GM21515 (cell line): ENCODE measurements at regions not wholly inside any gene's neighbourhood (a gene's known extent, or its start where the extent isn't known, plus 50 kb on each side); places are given as distances from the start of the nearest gene placed in this dataset.
"Not testable (repeated sequence)": the region's sequence is repeated elsewhere in the genome, so short reads cannot be mapped to it uniquely, and the experiment has no call there.

Experiments
- ATAC-seq: cut with Tn5 transposase; IDR thresholded peaks from one replicate; pipeline ENCODE4 v1.9.1; 2021; ENCODE audit not compliant: unreplicated experiment

DNA sequence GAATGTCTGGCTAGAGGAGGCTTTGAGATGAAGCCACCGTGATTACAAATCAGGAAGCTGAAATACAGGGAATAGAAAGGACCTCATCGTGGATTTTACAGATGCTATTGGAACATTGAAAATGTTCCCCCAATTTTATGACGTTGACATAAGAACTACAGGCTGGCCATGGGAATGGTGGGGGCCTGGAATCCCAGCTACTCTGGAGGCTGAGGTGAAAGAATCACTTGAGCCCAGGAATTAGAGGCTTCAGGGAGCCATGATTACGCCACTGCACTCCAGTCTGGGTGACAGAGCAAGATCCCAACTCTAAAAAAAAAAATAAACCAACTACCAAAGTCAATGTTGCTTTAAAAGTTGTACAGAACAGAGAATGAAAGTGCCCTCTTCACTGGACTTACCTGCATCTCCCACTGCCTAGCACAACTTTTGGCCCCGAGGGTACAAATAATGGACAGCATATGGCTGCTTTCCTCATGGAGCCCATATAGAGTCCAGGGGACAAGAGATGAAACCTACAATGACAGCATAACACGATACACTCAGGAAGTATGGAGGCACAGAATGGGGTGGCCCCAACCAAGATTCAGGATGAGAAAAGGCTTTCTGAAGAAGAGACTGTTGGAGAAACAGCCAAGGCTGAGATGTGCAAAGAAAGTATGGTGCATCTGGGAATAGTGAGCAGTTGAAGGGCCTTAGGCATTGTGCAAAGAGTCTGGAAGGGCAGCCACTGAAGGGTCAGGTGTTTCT, 254.8 kb downstream of the MYCN start:
- no peak for ATAC-seq

GRCh38 chr2:16194530-16194929, 254.2 kb downstream of the MYCN start:
- ATAC-seq: no peak

DNA sequence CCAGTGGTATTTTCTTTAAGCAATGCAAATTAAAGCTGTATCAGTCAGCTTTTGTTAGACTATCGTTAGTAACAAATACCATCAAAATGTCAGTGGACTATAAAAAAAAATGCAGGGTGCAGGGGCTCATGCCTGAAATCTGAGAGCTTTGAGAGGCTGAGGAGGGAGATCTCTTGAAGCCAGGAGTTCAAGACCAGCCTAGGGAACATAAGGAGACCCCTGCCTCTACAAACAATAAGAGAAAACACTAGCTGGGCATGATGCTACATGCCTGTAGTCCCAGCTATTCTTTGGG, 253.7 kb downstream of the MYCN start:
- ATAC-seq: no peak

DNA sequence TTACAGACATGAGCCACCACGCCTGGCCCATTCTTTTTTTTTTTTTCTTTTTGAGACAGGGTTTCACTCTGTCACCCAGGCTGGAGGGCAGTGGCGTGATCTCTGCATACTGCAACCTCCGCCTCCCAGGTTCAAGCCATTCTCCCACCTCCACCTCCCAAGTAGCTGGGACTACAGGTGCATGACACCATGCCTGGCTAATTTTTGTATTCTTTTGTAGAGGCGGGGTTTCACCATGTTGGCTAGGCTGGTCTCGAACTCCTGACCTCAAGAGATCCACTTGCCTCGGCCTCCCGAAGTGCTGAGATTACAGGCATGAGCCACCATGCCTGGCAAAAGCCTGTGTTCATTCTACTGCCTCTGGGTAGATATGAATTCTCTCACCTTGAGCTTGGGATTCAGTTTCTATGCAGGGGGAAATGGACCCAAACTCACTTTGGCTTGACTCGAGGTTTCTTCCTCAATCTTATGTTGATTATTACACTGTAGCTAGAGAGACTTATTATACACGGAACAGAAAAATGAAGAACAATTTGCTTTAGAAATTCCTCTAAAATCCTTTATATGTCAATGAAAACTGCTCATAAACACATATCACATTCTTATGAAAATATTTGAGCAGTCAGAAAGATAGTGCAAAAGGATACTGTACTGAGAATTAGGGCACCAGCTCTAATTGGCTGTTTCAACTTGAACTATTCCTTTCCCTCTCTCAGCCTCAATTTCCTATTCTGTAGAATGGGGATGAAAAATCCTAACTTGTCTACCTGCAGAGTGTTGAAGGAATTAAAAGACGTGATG, 252.3 kb downstream of the MYCN start:
- no peak for ATAC-seq

DNA sequence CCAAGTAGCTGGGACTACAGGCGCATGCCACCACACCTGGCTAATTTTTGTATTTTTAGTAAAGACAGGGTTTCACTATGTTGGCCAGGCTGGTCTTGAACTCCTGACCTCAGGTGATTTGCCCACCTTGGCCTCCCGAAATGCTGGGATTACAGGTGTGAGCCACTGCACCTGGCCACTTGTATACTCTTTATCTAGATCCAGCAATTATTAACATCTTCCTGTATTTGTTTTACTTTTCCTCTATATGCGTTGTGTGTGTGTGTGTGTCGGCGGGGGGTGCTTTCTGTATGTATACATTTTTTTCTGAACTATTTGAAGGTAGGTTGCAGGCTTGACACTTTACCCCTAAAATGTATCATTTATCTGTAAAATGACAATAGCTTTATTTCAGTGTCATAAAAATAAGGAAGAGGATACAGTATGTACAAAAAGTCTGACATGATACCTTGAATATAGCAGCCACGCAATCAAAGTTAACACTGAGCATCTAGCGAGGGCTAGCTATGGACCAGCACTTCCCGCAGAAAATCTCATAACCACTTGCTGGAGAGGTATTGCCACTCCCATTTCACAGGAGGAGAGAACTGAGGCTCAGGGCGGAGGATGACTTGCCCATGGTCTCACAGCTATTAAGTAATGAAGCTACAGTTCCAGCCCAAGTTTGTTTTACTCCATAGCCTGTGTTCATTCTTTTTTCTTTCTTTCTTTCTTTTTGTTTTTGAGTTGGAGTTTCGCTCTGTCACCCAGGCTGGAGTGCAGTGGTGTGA, 251.3 kb downstream of the MYCN start:
- ATAC-seq: no peak

DNA sequence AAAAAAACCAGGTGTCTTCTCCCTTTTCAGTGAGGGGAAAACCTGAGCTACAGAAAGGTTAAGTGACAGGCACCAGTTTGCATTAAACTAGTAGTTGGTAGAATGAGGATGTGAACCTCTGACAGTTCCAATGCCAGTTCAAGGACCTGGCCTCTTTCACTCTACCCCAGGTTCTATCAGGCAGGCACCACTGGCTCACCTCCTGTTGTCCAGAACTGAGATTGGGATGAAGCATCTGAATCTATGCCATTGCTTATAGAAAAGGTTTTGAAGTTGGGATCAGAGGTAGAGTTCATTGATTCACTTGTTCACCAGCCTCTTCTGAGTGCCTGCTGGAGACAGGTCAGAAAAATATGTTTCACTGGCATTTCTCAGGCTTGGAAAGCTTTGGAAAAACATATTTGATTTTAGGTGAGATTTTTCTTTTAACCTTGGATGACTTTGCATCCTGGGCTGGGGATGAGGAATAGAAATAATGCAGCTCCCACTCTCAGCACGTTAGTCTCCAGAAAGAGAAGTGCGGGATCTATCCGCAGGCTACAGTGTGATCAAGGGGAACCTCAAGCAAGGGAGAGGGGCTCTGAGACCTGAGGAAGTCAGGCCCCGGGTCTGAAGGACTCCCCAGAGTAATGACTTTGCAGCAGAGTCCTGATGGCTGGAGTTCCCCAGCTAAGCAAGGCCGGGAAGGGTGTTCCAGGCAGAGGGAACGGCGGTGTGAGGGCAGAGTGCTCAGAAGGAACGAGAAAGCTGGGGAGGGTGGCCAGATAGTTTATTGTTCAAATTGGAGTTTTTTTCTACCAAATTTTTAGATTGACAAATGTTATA, 250.3 kb downstream of the MYCN start:
- no peak for ATAC-seq

- ATAC-seq: no peak
Observed at GRCh38 chr2:16189836-16190160, 249.4 kb downstream of the MYCN start.

DNA sequence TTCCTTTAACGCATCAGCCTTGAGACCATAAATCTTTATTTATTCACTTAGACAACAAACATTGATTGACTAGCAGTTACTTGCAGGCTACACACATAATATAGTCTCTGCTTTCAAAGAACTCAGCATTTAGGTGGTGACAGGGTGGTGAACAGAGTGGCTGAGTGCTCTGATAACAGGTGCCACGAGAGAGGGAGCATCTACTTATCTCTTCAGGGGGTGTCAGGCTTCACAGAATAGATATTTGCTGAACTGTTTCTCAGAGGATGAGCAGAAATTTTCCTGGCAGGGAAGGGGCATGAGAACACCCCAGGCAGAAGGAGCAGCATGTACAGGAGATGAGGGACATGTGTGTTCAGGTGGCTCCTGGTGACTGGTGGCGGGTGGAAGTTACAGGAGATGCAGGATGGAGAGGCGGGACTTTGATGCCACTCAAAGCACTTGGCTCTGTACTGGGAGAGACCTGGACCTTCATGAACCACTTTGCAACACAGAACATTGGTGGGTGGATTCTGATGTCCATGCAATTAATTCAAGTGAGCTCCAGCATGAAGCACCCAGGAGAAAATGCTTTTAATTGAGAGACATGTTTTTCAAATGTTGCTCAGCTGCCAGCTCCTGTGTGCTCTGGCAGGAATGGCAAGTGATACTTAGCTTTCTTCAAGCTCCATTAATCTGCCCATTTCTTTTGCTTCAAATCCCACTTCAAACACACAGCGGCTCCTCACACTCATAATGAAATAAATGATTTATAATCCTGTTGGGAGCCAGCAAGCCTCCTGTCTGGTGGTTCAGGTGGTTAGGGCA, 248.9 kb downstream of the MYCN start:
- ATAC-seq: no peak

DNA sequence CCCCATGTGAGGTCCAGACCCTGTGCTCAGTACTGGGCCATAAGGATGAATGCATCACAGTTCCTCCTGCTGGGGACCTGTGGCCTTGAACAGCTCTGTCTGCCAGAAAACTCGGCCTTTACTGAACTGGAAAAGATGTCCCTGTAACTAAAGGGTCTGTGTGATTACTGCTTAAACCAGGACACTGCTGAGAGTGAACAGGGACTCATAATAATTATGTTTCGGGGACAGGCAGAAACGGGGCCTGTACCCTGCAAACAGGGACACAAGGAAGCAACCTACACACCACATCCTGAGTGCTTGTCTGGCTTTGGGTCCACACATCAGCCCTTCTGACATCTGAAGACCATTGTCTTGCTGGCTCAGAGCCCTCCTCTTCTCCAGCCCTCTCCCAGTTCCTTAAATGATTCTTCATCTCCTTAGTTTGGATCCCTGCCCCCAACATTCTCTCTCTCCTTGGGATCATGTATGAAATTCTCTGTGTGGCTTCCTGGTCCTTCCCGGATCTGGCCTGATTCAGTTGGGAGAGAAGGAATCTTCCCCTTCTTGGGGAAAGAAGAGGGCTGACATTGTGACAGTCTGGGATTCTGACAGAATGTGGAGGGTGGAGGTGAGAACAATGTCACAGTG, 248.0 kb downstream of the MYCN start:
- no peak for ATAC-seq

DNA sequence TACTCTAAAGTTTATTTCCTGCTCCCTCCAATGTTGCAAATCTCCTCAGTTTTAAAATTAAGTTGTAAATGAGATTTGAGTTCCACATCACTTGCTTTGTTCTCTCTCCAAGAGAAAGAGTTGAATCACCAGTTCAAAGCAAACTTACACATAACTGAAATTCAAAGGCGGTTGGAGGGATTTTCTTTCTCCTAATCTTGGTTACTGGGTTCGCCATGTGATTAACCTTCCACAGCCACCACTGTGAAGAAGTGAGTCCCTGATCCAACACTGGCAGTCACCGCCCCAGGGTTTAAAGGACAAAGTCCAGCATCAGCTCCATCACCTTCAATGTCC, 247.1 kb downstream of the MYCN start:
- no peak for ATAC-seq

GRCh38 chr2:16186661-16187481, 246.5 kb downstream of the MYCN start:
- ATAC-seq: no peak

- no peak for ATAC-seq
Observed at GRCh38 chr2:16185801-16186272, 245.5 kb downstream of the MYCN start.

- no peak for ATAC-seq
Observed at GRCh38 chr2:16184945-16185660, 244.8 kb downstream of the MYCN start.

DNA sequence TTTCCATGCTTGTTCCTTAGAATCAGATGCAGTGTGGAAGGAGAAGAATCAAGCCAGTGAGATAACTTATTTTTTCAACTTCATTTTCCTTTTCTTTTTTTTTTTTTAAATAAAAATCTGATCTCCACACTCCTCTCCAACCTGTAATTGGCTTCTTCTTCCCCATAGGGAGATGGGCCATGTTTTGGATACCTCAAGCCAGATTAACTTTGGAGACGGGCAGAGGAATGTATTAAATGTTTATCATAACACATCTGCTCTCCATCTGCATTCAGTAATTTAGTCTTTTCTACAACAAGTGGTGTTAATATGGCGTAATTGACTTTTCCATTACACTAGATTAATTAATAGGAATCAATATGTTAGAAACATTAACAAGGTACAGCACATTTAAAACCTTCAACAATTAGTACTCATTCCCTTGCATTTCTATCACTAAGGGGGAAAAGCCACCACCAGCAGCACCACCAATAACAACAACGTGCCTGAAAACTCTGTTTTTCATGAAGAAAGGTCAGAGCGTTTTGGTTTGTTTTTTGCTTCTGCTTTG, 244.1 kb downstream of the MYCN start:
- ATAC-seq: no peak

DNA sequence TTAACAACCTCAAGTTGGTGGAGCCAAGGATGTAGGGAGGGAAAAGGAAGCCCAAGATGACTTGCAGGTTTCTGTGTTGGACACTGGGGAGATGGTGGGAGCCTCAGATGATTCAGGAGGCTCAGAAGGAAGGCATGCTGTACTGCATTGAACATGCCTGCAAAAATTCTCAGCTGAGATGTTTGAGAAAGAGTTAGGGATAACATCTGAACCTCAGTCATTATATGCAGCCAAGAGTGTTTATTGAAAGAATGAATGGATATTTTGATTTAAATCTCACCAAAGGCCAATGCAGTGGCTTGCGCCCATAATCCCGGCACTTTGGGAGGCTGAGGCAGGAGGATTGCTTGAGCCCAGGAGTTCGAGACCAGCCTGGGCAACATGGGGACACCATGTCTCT, 243.0 kb downstream of the MYCN start:
- no peak for ATAC-seq

GRCh38 chr2:16182841-16183240, 242.5 kb downstream of the MYCN start:
- no peak for ATAC-seq

DNA sequence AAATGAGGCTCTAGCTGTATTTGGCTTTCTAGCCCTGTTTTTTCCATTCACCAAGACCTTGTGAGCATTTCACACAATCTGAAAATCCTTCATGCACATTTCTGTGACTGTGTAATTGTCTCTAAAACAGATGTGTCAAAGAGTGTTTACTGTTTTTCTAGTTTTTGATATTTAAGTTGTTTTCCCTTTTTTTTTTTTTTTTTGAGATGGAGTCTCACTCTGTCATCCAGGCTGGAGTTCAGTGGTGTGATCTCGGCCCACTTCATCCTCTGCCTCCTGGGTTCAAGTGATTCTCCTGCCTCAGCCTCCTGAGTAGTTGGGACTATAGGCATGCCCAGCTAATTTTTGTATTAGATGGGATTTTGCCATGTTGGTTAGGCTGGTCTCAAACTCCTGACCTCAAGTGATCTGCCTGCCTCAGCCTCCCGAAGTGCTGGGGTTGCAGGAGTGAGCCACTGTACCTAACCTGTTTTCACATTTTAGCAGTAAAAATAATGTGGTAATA, 242.0 kb downstream of the MYCN start:
- not testable (repeated sequence) for ATAC-seq

- no peak for ATAC-seq
Observed at GRCh38 chr2:16181741-16182090, 241.4 kb downstream of the MYCN start.
